Skin epidermis (tissue), 12 donors: ENCODE measurements at regions not wholly inside any gene's neighbourhood (a gene's known extent, or its start where the extent isn't known, plus 50 kb on each side); places are given as distances from the start of the nearest gene placed in this dataset.
A peak's percentile ranks its signal among the peaks of the same experiment; 100 is the strongest.
"Not testable (repeated sequence)": the region's sequence is repeated elsewhere in the genome, so short reads cannot be mapped to it uniquely, and the experiment has no call there.

Experiments
- H3K27ac ChIP-seq, 21 experiments: fragments of 200-600 bp; sonication (generic) in 11 of 21; one replicate each; pipeline ENCODE4 v1.5.0; 2020; ENCODE audit warnings: mild to moderate bottlenecking in 3 of 21, inconsistent platforms in 2 of 21, moderate library complexity in 2 of 21
- H3K4me3 ChIP-seq, 7 experiments: fragments of 200-600 bp; sonication (generic) in 2 of 7; one replicate each; pipeline ENCODE4 v1.5.0; 2020; ENCODE audit warnings: inconsistent platforms in 2 of 7, mild to moderate bottlenecking in 2 of 7, moderate library complexity in 1 of 7

GRCh38 chr13:76635232-76636230, 250.7 kb downstream of the KCTD12 start:
- H3K27ac ChIP-seq, result peak overlapping the region in 1 of 21 experiments; percentile 26

GRCh38 chr13:76634431-76635191, 251.6 kb downstream of the KCTD12 start:
- Histone ChIP-seq H3K27ac (no peak overlapping the region), H3K4me3 (no peak overlapping the region)

More at GRCh38 chr13:76635232-76636230, 250.7 kb downstream of the KCTD12 start:
- no peak overlapping the region for H3K4me3 ChIP-seq

GRCh38 chr13:76632401-76633044, 253.7 kb downstream of the KCTD12 start:
- H3K4me3 ChIP-seq, result no peak overlapping the region
- no peak overlapping the region for H3K27ac ChIP-seq

- Histone ChIP-seq H3K27ac (no peak overlapping the region), H3K4me3 (no peak overlapping the region)
These were observed 255.5 kb downstream of the KCTD12 start for GRCh38 chr13:76630629-76631230.

GRCh38 chr13:76622315-76623040, 263.7 kb downstream of the KCTD12 start:
- H3K27ac ChIP-seq, result no peak overlapping the region
- H3K4me3 ChIP-seq, result no peak overlapping the region

- H3K27ac ChIP-seq, result no peak overlapping the region
These were observed 264.5 kb downstream of the KCTD12 start for GRCh38 chr13:76621705-76622104.

GRCh38 chr13:76620036-76620435, 266.2 kb downstream of the KCTD12 start:
- H3K4me3 ChIP-seq, result no peak overlapping the region
- no peak overlapping the region for H3K27ac ChIP-seq

More at GRCh38 chr13:76621705-76622104, 264.5 kb downstream of the KCTD12 start:
- no peak overlapping the region for H3K4me3 ChIP-seq

- H3K4me3 ChIP-seq, result no peak overlapping the region
- no peak overlapping the region for H3K27ac ChIP-seq
These were observed 266.6 kb downstream of the KCTD12 start for GRCh38 chr13:76619631-76620030.

- Histone ChIP-seq H3K27ac (no peak overlapping the region), H3K4me3 (no peak overlapping the region)
These were observed 275.3 kb downstream of the KCTD12 start for GRCh38 chr13:76610819-76611415.

- no peak overlapping the region for H3K27ac ChIP-seq
- no peak overlapping the region for H3K4me3 ChIP-seq
These were observed 276.6 kb downstream of the KCTD12 start for GRCh38 chr13:76609643-76610042.

GRCh38 chr13:76607866-76608265, 278.3 kb downstream of the KCTD12 start:
- Histone ChIP-seq H3K27ac (no peak overlapping the region), H3K4me3 (no peak overlapping the region)

GRCh38 chr13:76600081-76600480, 286.1 kb downstream of the KCTD12 start:
- no peak overlapping the region for H3K27ac ChIP-seq

GRCh38 chr13:76597868-76598267, 288.3 kb downstream of the KCTD12 start:
- Histone ChIP-seq H3K4me3 (no peak overlapping the region), H3K27ac (no peak overlapping the region)

More at GRCh38 chr13:76600081-76600480, 286.1 kb downstream of the KCTD12 start:
- H3K4me3 ChIP-seq, result no peak overlapping the region

GRCh38 chr13:76596216-76596615, 290.0 kb downstream of the KCTD12 start:
- Histone ChIP-seq H3K4me3 (no peak overlapping the region), H3K27ac (no peak overlapping the region)

GRCh38 chr13:76594435-76594834, 291.8 kb downstream of the KCTD12 start:
- Histone ChIP-seq H3K4me3 (no peak overlapping the region), H3K27ac (no peak overlapping the region)

- Histone ChIP-seq H3K4me3 (no peak overlapping the region), H3K27ac (no peak overlapping the region)
These were observed 299.4 kb downstream of the KCTD12 start for GRCh38 chr13:76586842-76587241.

GRCh38 chr13:76579701-76580100, 306.5 kb downstream of the KCTD12 start:
- no peak overlapping the region for H3K27ac ChIP-seq
- H3K4me3 ChIP-seq, result no peak overlapping the region

GRCh38 chr13:76575634-76576033, 310.6 kb downstream of the KCTD12 start:
- not testable (repeated sequence) for H3K4me3 ChIP-seq, H3K27ac ChIP-seq
